Upper lobe of left lung (tissue), 6 donors: ENCODE measurements at regions not wholly inside any gene's neighbourhood (a gene's known extent, or its start where the extent isn't known, plus 50 kb on each side); places are given as distances from the start of the nearest gene placed in this dataset.

Source experiments
- ATAC-seq, 2 donors: fragments of 200-7000 bp; cut with Tn5 transposase; one replicate each; pipeline ENCODE4 v1.9.1; 2022; ENCODE audit warnings: mild to moderate bottlenecking in 2 of 2, moderate library complexity in 2 of 2; ENCODE audit not compliant: low FRiP score in 2 of 2
- DNase-seq, 2 donors: peaks; one replicate each; pipeline ENCODE4 v3.0.0-alpha.2; 2019 to 2020
- H3K27ac ChIP-seq, 4 donors: fragments of 200-600 bp; sonication (generic); one replicate each; pipeline ENCODE4 v1.5.1; 2016 to 2019
- H3K27me3 ChIP-seq, 4 donors: fragments of 200-600 bp; sonication (generic); one replicate each; pipeline ENCODE4 v1.5.1; 2017 to 2019
- H3K36me3 ChIP-seq, 4 donors: fragments of 200-600 bp; sonication (generic); one replicate each; pipeline ENCODE4 v1.5.1; 2016 to 2019
- H3K4me1 ChIP-seq, 4 donors: fragments of 200-600 bp; sonication (generic); one replicate each; pipeline ENCODE4 v1.5.1; 2018 to 2019
- H3K4me3 ChIP-seq, 4 donors: fragments of 200-600 bp; sonication (generic); one replicate each; pipeline ENCODE4 v1.5.1; 2017 to 2019; ENCODE audit warnings: mild to moderate bottlenecking in 2 of 4, moderate library complexity in 1 of 4
- H3K9me3 ChIP-seq, 4 donors: fragments of 200-600 bp; sonication (generic); one replicate each; pipeline ENCODE4 v1.5.1; 2018 to 2019
- EP300 ChIP-seq, 4 donors: sonication (generic); formaldehyde crosslinking; IDR thresholded peaks; one replicate each; pipeline ENCODE4 v1.5.1; 2017; ENCODE audit warnings: antibody characterized with exemption in 4 of 4, control low read depth in 2 of 4
- POLR2A ChIP-seq, 4 donors: fragments of 450-650 bp; IDR thresholded peaks; one replicate each; pipeline ENCODE4 v1.5.1; 2016 to 2017; ENCODE audit warnings: antibody characterized with exemption in 4 of 4, mild to moderate bottlenecking in 2 of 4
- POLR2AphosphoS5 ChIP-seq, 2 donors: sonication (generic); formaldehyde crosslinking; IDR thresholded peaks; one replicate each; pipeline ENCODE4 v1.5.1; 2017; ENCODE audit warnings: antibody characterized with exemption in 2 of 2
- WGBS, 2 donors: methylation state at CpG; one replicate each; pipeline ENCODE4 v1.1.5; 2017 to 2018; 5-methylcytosine and 5-hydroxymethylcytosine counted together
- TF ChIP-seq, protein P1 (sequence below), 6 experiments: fragments of 450-650 bp in 4 of 6; fragments of 200-600 bp in 2 of 6; sonication (generic) in 2 of 6; IDR thresholded peaks; one replicate each; pipeline ENCODE4 v1.5.1; 2016 to 2019; ENCODE audit warnings: antibody characterized with exemption in 6 of 6
- donor health status: DM: no; HTN: no; CAD: no; lungs with moderate emphysema.
- donor health status: DM: no; HTN: yes; CAD: no; lungs with severe emphysema.

DNA sequence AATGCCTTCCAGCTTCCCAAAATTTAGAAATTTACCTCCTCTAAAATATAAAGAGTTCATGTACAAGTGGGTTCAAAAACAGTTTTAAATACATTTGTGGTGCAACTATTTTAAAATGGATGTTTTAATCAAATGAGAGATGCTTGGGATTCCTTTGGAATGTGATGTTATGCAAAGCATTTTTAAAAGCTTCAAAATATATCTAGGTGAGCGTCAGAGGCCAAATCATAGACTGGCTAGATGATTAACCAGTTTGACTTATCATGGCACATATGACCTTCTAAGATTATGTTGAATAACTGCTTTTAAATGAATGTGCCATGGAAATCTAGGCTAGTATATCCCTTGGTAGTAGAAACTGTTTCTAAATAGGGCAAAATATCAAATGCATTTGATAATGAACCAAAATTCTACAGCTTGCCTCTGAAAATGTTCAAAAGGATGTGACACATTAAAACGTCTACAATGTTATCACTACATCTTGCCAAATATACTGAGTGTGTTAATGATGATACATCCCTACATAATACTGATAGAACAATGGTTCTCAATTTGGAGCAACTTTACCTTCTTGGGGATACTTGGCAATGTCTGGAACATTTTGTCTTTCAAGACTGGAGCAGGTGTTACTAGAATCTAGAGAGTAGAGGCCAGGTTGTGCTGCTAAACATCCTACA, 650.9 kb upstream of the ADGRL2 start:
- TF ChIP-seq POLR2A (IDR thresholded peaks at IDR 0.05), result no peak
- TF ChIP-seq, protein P1, sequence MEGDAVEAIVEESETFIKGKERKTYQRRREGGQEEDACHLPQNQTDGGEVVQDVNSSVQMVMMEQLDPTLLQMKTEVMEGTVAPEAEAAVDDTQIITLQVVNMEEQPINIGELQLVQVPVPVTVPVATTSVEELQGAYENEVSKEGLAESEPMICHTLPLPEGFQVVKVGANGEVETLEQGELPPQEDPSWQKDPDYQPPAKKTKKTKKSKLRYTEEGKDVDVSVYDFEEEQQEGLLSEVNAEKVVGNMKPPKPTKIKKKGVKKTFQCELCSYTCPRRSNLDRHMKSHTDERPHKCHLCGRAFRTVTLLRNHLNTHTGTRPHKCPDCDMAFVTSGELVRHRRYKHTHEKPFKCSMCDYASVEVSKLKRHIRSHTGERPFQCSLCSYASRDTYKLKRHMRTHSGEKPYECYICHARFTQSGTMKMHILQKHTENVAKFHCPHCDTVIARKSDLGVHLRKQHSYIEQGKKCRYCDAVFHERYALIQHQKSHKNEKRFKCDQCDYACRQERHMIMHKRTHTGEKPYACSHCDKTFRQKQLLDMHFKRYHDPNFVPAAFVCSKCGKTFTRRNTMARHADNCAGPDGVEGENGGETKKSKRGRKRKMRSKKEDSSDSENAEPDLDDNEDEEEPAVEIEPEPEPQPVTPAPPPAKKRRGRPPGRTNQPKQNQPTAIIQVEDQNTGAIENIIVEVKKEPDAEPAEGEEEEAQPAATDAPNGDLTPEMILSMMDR (IDR thresholded peaks at IDR 0.05), result no peak
- TF ChIP-seq POLR2AphosphoS5 (IDR thresholded peaks at IDR 0.05), result no peak
- TF ChIP-seq EP300 (IDR thresholded peaks at IDR 0.05), result no peak
- ATAC-seq (no peak), DNase-seq (no peak)
- H3K9me3 ChIP-seq, result no peaks in the 10 kb centered on the region
- no peak overlapping the region for H3K4me3 ChIP-seq
- 55 to 60% methylated on average over 2 of the region's 2 CpGs for WGBS, 2 donors
- H3K36me3 ChIP-seq, result no peaks in the 10 kb centered on the region
- no peaks in the 10 kb centered on the region for H3K4me1 ChIP-seq
- H3K27me3 ChIP-seq, result no peaks in the 10 kb centered on the region
- no peak overlapping the region for H3K27ac ChIP-seq

GRCh38 chr1:81144240-81144825, 656.4 kb upstream of the ADGRL2 start:
- no peak overlapping the region for H3K27ac ChIP-seq
- H3K4me1 ChIP-seq, result no peaks in the 10 kb centered on the region
- TF ChIP-seq, protein P1 (IDR thresholded peaks at IDR 0.05), result no peak
- TF ChIP-seq POLR2AphosphoS5 (IDR thresholded peaks at IDR 0.05) (no peak), EP300 (IDR thresholded peaks at IDR 0.05) (no peak)
- no peaks in the 10 kb centered on the region for H3K9me3 ChIP-seq
- H3K27me3 ChIP-seq, result no peaks in the 10 kb centered on the region
- WGBS, 2 donors, result 71 to 74% methylated on average over 4 of the region's 4 CpGs
- ATAC-seq (no peak), DNase-seq (no peak)
- no peak overlapping the region for H3K4me3 ChIP-seq
- no peaks in the 10 kb centered on the region for H3K36me3 ChIP-seq

- H3K27ac ChIP-seq, result no peak overlapping the region
- ATAC-seq (no peak), DNase-seq (no peak)
- no peaks in the 10 kb centered on the region for H3K36me3 ChIP-seq
- H3K4me3 ChIP-seq, result no peak overlapping the region
- no peak for TF ChIP-seq POLR2A (IDR thresholded peaks at IDR 0.05)
- TF ChIP-seq POLR2AphosphoS5 (IDR thresholded peaks at IDR 0.05), result no peak
- 97 to 100% methylated on average over 1 of the region's 1 CpG for WGBS, 2 donors
- no peaks in the 10 kb centered on the region for H3K27me3 ChIP-seq
- H3K4me1 ChIP-seq, result no peaks in the 10 kb centered on the region
- no peaks in the 10 kb centered on the region for H3K9me3 ChIP-seq
Measured at GRCh38 chr1:81142099-81142826, 658.5 kb upstream of the ADGRL2 start.

- 85 to 88% methylated on average over 6 of the region's 6 CpGs for WGBS, 2 donors
- no peak for ATAC-seq
- no peak for DNase-seq
- no peak for TF ChIP-seq POLR2AphosphoS5 (IDR thresholded peaks at IDR 0.05)
- TF ChIP-seq EP300 (IDR thresholded peaks at IDR 0.05), result no peak
- TF ChIP-seq, protein P1 (IDR thresholded peaks at IDR 0.05), result no peak
- TF ChIP-seq POLR2A (IDR thresholded peaks at IDR 0.05), result no peak
- H3K4me3 ChIP-seq, result no peak overlapping the region
- no peaks in the 10 kb centered on the region for H3K4me1 ChIP-seq
- H3K9me3 ChIP-seq, result no peaks in the 10 kb centered on the region
- H3K27me3 ChIP-seq, result no peaks in the 10 kb centered on the region
- H3K27ac ChIP-seq, result no peak overlapping the region
- no peaks in the 10 kb centered on the region for H3K36me3 ChIP-seq
Measured at GRCh38 chr1:81135524-81135923, 665.2 kb upstream of the ADGRL2 start.

GRCh38 chr1:81129776-81130175, 671.0 kb upstream of the ADGRL2 start:
- TF ChIP-seq EP300 (IDR thresholded peaks at IDR 0.05) (no peak), POLR2AphosphoS5 (IDR thresholded peaks at IDR 0.05) (no peak), POLR2A (IDR thresholded peaks at IDR 0.05) (no peak)
- TF ChIP-seq, protein P1 (IDR thresholded peaks at IDR 0.05), result no peak
- Histone ChIP-seq H3K27ac (no peak overlapping the region), H3K27me3 (no peaks in the 10 kb centered on the region), H3K9me3 (no peaks in the 10 kb centered on the region), H3K4me1 (no peaks in the 10 kb centered on the region), H3K4me3 (no peak overlapping the region), H3K36me3 (no peaks in the 10 kb centered on the region)
- ATAC-seq (no peak), DNase-seq (no peak)
- 80 to 81% methylated on average over 3 of the region's 3 CpGs for WGBS, 2 donors
